ENCODE measurements at regions not wholly inside any gene's neighbourhood (a gene's known extent, or its start where the extent isn't known, plus 50 kb on each side); places are given as distances from the start of the nearest gene placed in this dataset.

GRCh38 chr1:13888351-13888986 lies 188.5 kb downstream of the PRDM2 start:
- H3K36me3 ChIP-seq (ENCODE audit: control insufficient read depth in 2 of 3, insufficient read depth in 3 of 3, low read length in 3 of 3) = no peaks in the 10 kb centered on the region
- H3K9me3 ChIP-seq (ENCODE audit: control insufficient read depth in 2 of 3, insufficient read depth in 1 of 3, low read length in 3 of 3) = peaks cover 0 to 8% (median 0%) of the 10 kb centered on the region in 3 donors
- FAIRE-seq (no peak), DNase-seq (peak in 1 of 5 donors; percentile 47)
- H3K27me3 ChIP-seq (ENCODE audit: control insufficient read depth, insufficient read depth, low read length) = no peaks in the 10 kb centered on the region
- no peak for TF ChIP-seq CTCF (IDR thresholded peaks at IDR 0.05; ENCODE audit: borderline replicate concordance, extremely low read depth, insufficient read depth)
- intact Hi-C loops (cut with DNase I) = no loop called here
- no peak overlapping the region for H3K4me3 ChIP-seq (ENCODE audit: low read length in 3 of 3)
- no peak overlapping the region for H3K27ac ChIP-seq (ENCODE audit: low read depth in 2 of 2, low read length in 2 of 2)
- peaks cover 0 to 2% (median 0%) of the 10 kb centered on the region in 3 donors for H3K4me1 ChIP-seq (ENCODE audit: control insufficient read depth in 2 of 3, insufficient read depth in 2 of 3, low read depth in 1 of 3, low read length in 3 of 3)
- no peak overlapping the region for H3K9ac ChIP-seq (ENCODE audit: low read length in 3 of 3)

- DNase-seq (no peak), FAIRE-seq (no peak)
- H3K27me3 ChIP-seq (ENCODE audit: control insufficient read depth, insufficient read depth, low read length) = no peaks in the 10 kb centered on the region
- peaks cover 0 to 8% (median 0%) of the 10 kb centered on the region in 3 donors for H3K9me3 ChIP-seq (ENCODE audit: control insufficient read depth in 2 of 3, insufficient read depth in 1 of 3, low read length in 3 of 3)
- H3K27ac ChIP-seq (ENCODE audit: low read depth in 2 of 2, low read length in 2 of 2) = no peak overlapping the region
- no peaks in the 10 kb centered on the region for H3K36me3 ChIP-seq (ENCODE audit: control insufficient read depth in 2 of 3, insufficient read depth in 3 of 3, low read length in 3 of 3)
- H3K4me1 ChIP-seq (ENCODE audit: control insufficient read depth in 2 of 3, insufficient read depth in 2 of 3, low read depth in 1 of 3, low read length in 3 of 3) = peaks cover 0 to 2% (median 0%) of the 10 kb centered on the region in 3 donors
- H3K9ac ChIP-seq (ENCODE audit: low read length in 3 of 3) = no peak overlapping the region
- no peak for TF ChIP-seq CTCF (IDR thresholded peaks at IDR 0.05; ENCODE audit: borderline replicate concordance, extremely low read depth, insufficient read depth)
- intact Hi-C loops (cut with DNase I) = no loop called here
- no peak overlapping the region for H3K4me3 ChIP-seq (ENCODE audit: low read length in 3 of 3)
These were observed 189.5 kb downstream of the PRDM2 start for GRCh38 chr1:13889495-13889894.

- no peak for FAIRE-seq
- peaks cover 0 to 2% (median 0%) of the 10 kb centered on the region in 3 donors for H3K4me1 ChIP-seq (ENCODE audit: control insufficient read depth in 2 of 3, insufficient read depth in 2 of 3, low read depth in 1 of 3, low read length in 3 of 3)
- H3K27ac ChIP-seq (ENCODE audit: low read depth in 2 of 2, low read length in 2 of 2) = no peak overlapping the region
- H3K9ac ChIP-seq (ENCODE audit: low read length in 3 of 3) = no peak overlapping the region
- no peak for DNase-seq
- intact Hi-C loops (cut with DNase I) = no loop called here
- H3K27me3 ChIP-seq (ENCODE audit: control insufficient read depth, insufficient read depth, low read length) = no peaks in the 10 kb centered on the region
- peaks cover 0 to 8% (median 0%) of the 10 kb centered on the region in 3 donors for H3K9me3 ChIP-seq (ENCODE audit: control insufficient read depth in 2 of 3, insufficient read depth in 1 of 3, low read length in 3 of 3)
- no peaks in the 10 kb centered on the region for H3K36me3 ChIP-seq (ENCODE audit: control insufficient read depth in 2 of 3, insufficient read depth in 3 of 3, low read length in 3 of 3)
- TF ChIP-seq CTCF (IDR thresholded peaks at IDR 0.05; ENCODE audit: borderline replicate concordance, extremely low read depth, insufficient read depth) = no peak
- no peak overlapping the region for H3K4me3 ChIP-seq (ENCODE audit: low read length in 3 of 3)
These were observed 190.8 kb downstream of the PRDM2 start for GRCh38 chr1:13890766-13891165.
